Pancreas (tissue), 10 donors: ENCODE measurements at regions not wholly inside any gene's neighbourhood (a gene's known extent, or its start where the extent isn't known, plus 50 kb on each side); places are given as distances from the start of the nearest gene placed in this dataset.
A peak's percentile ranks its signal among the peaks of the same experiment; 100 is the strongest.

ENCODE experiments used
- ATAC-seq, 4 donors: fragments of 200-7000 bp; cut with Tn5 transposase; one replicate each; pipeline versions ENCODE4 v1.8.0 to v1.9.1; 2020; ENCODE audit warnings: mild to moderate bottlenecking in 4 of 4, moderate library complexity in 4 of 4
- DNase-seq, 6 donors: peaks; one replicate each; pipeline ENCODE4 v3.0.0-alpha.2; 2020
- FAIRE-seq: peaks from 2 replicates; lab custom pipeline; 2012; peaks lifted over from hg19 to GRCh38; lab: Jason Lieb, UNC
- H3K27ac ChIP-seq, 4 donors: fragments of 200-600 bp; sonication (generic); 1 replicate in 3 of 4; 2 replicates in 1 of 4; pipeline versions ENCODE4 v1.5.0 to v1.8.0; 2020
- H3K27me3 ChIP-seq, 4 donors: fragments of 200-600 bp; one replicate each; pipeline ENCODE4 v1.8.0; 2021
- H3K36me3 ChIP-seq, 3 donors: fragments of 200-600 bp; sonication (generic) in 1 of 3; one replicate each; pipeline versions ENCODE4 v1.5.0 to v1.8.0; 2020 to 2021
- H3K4me1 ChIP-seq, 3 donors: fragments of 200-600 bp; one replicate each; pipeline ENCODE4 v1.8.0; 2021
- H3K4me3 ChIP-seq, 4 donors: fragments of 200-600 bp; sonication (generic) in 2 of 4; one replicate each; pipeline versions ENCODE4 v1.5.0 to v1.8.0; 2020 to 2021
- H3K9me3 ChIP-seq, 4 donors: fragments of 200-600 bp; one replicate each; pipeline ENCODE4 v1.8.0; 2021
- WGBS, 2 donors: extraction: QIAGEN DNeasy Blood & Tissue Kit; methylation state at CpG; one replicate each; pipeline ENCODE4 v1.1.7; 2013; 5-methylcytosine and 5-hydroxymethylcytosine counted together
- intact Hi-C, 3 donors: fragments of 100-400 bp; cut with DNase I; formaldehyde crosslinking; loops; one replicate each; pipeline versions ENCODE4 v1.11.1 to v1.14.2; 2022
- TF ChIP-seq, protein P1 (sequence below), 4 donors: fragments of 200-600 bp; sonication (generic) in 3 of 4; IDR thresholded peaks; one replicate each; pipeline versions ENCODE4 v1.5.0 to v1.8.0; 2021; ENCODE audit warnings: antibody characterized with exemption in 4 of 4
- donor health status: healthy with polysubstance abuse.
- donor health status: DM: no; HTN: no; CAD: no; lungs with moderate emphysema.
- donor health status: DM: no; HTN: no; CAD: no.
- donor health status: control.
- donor health status: control.
- donor health status: Bipolar disorder and iron deficiency.
- donor health status: DM: yes; HTN: yes; CAD: no.
- donor health status: DM: no; HTN: no; CAD: no.
- donor health status: DM: no; HTN: no; CAD: no.
- donor health status: DM: yes; HTN: yes; CAD: no.

DNA sequence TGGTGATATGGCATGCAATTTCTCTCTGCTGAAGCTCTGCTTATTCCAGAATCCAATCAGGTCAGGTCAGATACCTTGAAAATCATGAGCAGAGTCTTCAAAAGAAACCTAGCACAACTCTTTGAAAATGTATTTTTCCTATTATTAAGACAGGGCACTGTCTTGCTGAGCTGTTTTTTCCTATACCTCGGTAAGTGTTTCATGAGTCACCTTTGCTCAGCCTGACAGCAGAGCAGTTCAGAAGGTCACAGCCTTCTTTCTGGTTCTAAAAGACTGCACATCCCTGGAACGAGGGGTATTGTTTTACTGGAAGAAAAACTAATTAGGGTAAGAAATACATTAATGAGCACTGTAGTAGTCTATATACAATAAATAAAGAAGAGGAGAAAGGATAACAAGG, 422.0 kb downstream of the SOX2 start:
- H3K4me3 ChIP-seq = no peak overlapping the region
- WGBS, 2 donors = 22 to 31% methylated on average over 2 of the region's 2 CpGs
- TF ChIP-seq, protein P1, sequence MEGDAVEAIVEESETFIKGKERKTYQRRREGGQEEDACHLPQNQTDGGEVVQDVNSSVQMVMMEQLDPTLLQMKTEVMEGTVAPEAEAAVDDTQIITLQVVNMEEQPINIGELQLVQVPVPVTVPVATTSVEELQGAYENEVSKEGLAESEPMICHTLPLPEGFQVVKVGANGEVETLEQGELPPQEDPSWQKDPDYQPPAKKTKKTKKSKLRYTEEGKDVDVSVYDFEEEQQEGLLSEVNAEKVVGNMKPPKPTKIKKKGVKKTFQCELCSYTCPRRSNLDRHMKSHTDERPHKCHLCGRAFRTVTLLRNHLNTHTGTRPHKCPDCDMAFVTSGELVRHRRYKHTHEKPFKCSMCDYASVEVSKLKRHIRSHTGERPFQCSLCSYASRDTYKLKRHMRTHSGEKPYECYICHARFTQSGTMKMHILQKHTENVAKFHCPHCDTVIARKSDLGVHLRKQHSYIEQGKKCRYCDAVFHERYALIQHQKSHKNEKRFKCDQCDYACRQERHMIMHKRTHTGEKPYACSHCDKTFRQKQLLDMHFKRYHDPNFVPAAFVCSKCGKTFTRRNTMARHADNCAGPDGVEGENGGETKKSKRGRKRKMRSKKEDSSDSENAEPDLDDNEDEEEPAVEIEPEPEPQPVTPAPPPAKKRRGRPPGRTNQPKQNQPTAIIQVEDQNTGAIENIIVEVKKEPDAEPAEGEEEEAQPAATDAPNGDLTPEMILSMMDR (IDR thresholded peaks at IDR 0.05) = no peak
- intact Hi-C loops = no loop called here
- peaks cover 0 to 5% (median 0%) of the 10 kb centered on the region in 4 donors for H3K27me3 ChIP-seq
- no peaks in the 10 kb centered on the region for H3K36me3 ChIP-seq
- no peaks in the 10 kb centered on the region for H3K9me3 ChIP-seq
- no peak for FAIRE-seq
- H3K27ac ChIP-seq = no peak overlapping the region
- no peak for ATAC-seq
- no peak for DNase-seq
- no peaks in the 10 kb centered on the region for H3K4me1 ChIP-seq

DNA sequence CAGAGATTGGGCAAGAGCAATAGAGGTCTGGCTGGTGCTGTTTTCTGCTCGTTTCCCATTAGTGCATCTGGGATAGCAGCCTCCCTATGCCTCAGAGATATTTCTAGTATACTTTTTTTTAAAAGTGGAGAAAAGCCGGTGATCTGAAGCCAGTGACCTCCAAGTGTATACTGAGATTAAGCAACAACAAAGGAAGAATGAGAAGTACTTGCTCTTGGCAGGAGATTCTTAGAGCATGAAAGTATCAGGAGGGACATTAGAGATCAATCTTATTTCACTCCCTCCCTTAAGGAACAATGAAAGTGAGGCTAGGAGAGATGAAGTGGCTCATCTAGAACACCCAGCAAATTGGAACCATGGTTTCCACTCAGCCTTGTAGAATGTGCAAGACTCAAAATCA, 423.3 kb downstream of the SOX2 start:
- TF ChIP-seq, protein P1 (IDR thresholded peaks at IDR 0.05) = no peak
- no peak for FAIRE-seq
- Histone ChIP-seq H3K27me3 (peaks cover 0 to 5% (median 0%) of the 10 kb centered on the region in 4 donors), H3K9me3 (no peaks in the 10 kb centered on the region), H3K4me3 (no peak overlapping the region), H3K4me1 (no peaks in the 10 kb centered on the region), H3K36me3 (no peaks in the 10 kb centered on the region), H3K27ac (no peak overlapping the region)
- WGBS, 2 donors = 30 to 53% methylated on average over 2 of the region's 2 CpGs
- DNase-seq = no peak
- no peak for ATAC-seq
- intact Hi-C loops = no loop called here

- no peaks in the 10 kb centered on the region for H3K4me1 ChIP-seq
- ATAC-seq (peak in 1 of 4 donors; percentile 50), DNase-seq (no peak), FAIRE-seq (no peak)
- WGBS, 2 donors = 28 to 30% methylated on average over 6 of the region's 6 CpGs
- peaks cover 0 to 5% (median 0%) of the 10 kb centered on the region in 4 donors for H3K27me3 ChIP-seq
- H3K36me3 ChIP-seq = no peaks in the 10 kb centered on the region
- no peak overlapping the region for H3K4me3 ChIP-seq
- H3K27ac ChIP-seq = no peak overlapping the region
- no peaks in the 10 kb centered on the region for H3K9me3 ChIP-seq
- intact Hi-C loops = no loop called here
- TF ChIP-seq, protein P1 (IDR thresholded peaks at IDR 0.05) = no peak
Observed at GRCh38 chr3:182136008-182136910, 424.5 kb downstream of the SOX2 start.

GRCh38 chr3:182138393-182138792, 426.7 kb downstream of the SOX2 start:
- WGBS, 2 donors = 19 to 24% methylated on average over 1 of the region's 1 CpG
- no peak for ATAC-seq
- H3K9me3 ChIP-seq = no peaks in the 10 kb centered on the region
- FAIRE-seq = no peak
- no peak overlapping the region for H3K4me3 ChIP-seq
- no peaks in the 10 kb centered on the region for H3K4me1 ChIP-seq
- no peaks in the 10 kb centered on the region for H3K36me3 ChIP-seq
- H3K27ac ChIP-seq = no peak overlapping the region
- DNase-seq = no peak
- peaks cover 0 to 5% (median 0%) of the 10 kb centered on the region in 4 donors for H3K27me3 ChIP-seq
- TF ChIP-seq, protein P1 (IDR thresholded peaks at IDR 0.05) = no peak
- intact Hi-C loops = no loop called here
